H7 (cell line): ENCODE measurements at regions not wholly inside any gene's neighbourhood (a gene's known extent, or its start where the extent isn't known, plus 50 kb on each side); places are given as distances from the start of the nearest gene placed in this dataset.

Experiments
- DNase-seq: peaks from one replicate; pipeline ENCODE4 v3.0.0; 2012
- H3K27me3 ChIP-seq: 2 replicates; pipeline ENCODE4 v1.6.0; 2011; ENCODE audit warnings: mild to moderate bottlenecking, low read length; ENCODE audit not compliant: control insufficient read depth, insufficient read depth
- H3K36me3 ChIP-seq: replicated peaks from 2 replicates; pipeline ENCODE4 v1.5.1; 2011; ENCODE audit warnings: low read length; ENCODE audit not compliant: control insufficient read depth, insufficient read depth
- H3K4me3 ChIP-seq: 2 replicates; pipeline ENCODE4 v1.5.1; 2011; ENCODE audit warnings: low read depth, mild to moderate bottlenecking, control low read depth, low read length, moderate library complexity; ENCODE audit not compliant: insufficient read depth

DNA sequence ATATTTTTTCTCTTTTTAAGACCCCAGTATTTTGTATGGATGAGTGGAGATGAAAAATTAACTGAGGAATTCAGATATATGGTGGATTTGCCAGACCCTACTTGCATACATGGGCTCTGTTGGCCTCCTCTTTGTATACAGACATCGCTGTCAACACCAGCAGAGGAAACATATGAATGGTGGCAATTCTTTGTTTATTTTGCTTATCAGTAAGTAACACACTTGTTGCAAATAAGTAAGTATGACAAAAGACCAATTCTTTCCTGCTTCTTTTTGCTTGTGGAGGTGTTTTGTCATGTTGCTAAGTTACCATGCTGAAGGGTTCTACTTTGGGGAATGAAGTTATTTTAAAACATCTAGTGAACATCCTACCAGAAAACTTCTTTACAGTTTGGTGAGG is 298.2 kb downstream of the KIF4B start:
- H3K4me3 ChIP-seq: no peak overlapping the region
- no peak for DNase-seq

GRCh38 chr5:155313518-155313917 is 300.0 kb downstream of the KIF4B start:
- Histone ChIP-seq H3K36me3 (no peaks in the 10 kb centered on the region), H3K4me3 (no peak overlapping the region), H3K27me3 (no peaks in the 10 kb centered on the region)
- no peak for DNase-seq

More for the DNA sequence above, 298.2 kb downstream of the KIF4B start:
- Histone ChIP-seq H3K36me3 (no peaks in the 10 kb centered on the region), H3K27me3 (no peaks in the 10 kb centered on the region)

DNA sequence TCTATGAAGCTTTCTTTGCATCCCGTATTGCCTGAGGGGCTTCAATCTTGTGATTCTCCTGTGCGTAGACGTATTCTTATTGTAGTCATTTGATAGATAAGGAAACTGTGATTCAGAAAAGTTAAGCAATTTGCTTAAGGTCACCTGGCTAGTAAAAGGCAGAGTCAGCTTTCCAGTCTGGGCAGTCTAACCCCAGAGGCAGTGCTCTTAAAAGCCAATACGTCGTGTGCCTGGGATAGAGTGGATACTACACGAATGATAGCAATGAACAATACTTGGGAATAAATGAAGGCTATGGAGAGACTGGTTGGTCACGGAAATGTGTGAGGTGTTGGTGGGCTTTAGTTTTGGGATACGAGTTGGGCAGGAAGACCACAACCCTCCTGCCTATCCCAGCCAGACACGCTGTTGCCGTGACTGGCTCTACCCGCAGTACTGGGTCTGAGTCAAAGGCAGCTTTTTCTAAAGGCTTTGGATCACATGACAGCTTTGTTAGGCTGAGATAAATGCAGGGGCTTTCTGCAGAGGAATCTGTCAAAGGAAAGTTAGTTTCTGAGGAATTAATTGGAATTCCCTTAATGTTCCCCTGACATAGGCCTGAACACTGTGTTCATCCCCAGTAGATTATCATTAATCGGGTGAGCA is 302.6 kb downstream of the KIF4B start:
- no peaks in the 10 kb centered on the region for H3K27me3 ChIP-seq
- H3K36me3 ChIP-seq: no peaks in the 10 kb centered on the region
- H3K4me3 ChIP-seq: no peak overlapping the region
- peak; percentile 21 for DNase-seq

DNA sequence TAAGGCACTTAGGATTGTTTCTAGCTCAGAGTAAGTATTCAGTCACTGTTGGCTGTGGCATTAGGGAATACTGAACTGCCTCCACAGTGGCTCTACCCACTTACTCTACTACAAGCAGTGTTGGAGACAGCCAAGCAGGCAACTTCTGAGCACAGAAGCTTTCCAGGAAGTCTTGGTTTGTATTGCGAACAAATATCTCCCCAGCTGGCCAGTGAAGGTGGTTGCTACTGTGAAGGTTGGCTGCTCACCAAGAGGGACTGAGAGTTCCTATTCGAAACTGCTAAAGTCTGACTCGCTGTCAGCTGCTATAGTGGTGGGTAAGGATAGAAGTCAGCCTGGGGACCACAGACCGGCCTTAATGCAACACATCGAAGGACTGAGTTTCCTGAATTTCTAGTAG is 319.1 kb downstream of the KIF4B start:
- no peak for DNase-seq
- H3K4me3 ChIP-seq: no peak overlapping the region
- H3K27me3 ChIP-seq: no peaks in the 10 kb centered on the region
- no peaks in the 10 kb centered on the region for H3K36me3 ChIP-seq

GRCh38 chr5:155342956-155343355 is 329.4 kb downstream of the KIF4B start:
- Histone ChIP-seq H3K27me3 (no peaks in the 10 kb centered on the region), H3K36me3 (no peaks in the 10 kb centered on the region), H3K4me3 (no peak overlapping the region)
- DNase-seq: no peak

DNA sequence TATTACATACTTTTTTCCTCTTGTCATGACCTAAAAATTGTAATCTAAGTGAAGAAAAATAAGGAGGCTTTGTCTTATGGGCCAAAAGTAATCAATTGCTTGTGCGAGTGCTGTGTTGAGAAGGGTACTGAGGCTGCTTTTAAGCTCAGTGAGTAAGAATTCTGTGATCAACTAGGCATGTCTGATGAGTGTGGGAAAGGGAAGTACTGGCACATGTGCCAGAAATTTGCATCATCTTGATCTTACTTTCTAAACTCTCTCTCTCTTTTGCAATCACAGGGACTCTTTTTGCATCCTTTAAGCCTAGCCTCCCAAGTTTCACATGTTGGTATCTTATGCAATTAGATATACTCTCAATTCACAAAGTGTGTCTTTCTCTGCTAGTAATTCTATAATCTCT is 329.9 kb downstream of the KIF4B start:
- Histone ChIP-seq H3K36me3 (no peaks in the 10 kb centered on the region), H3K4me3 (no peak overlapping the region), H3K27me3 (no peaks in the 10 kb centered on the region)
- DNase-seq: no peak

DNA sequence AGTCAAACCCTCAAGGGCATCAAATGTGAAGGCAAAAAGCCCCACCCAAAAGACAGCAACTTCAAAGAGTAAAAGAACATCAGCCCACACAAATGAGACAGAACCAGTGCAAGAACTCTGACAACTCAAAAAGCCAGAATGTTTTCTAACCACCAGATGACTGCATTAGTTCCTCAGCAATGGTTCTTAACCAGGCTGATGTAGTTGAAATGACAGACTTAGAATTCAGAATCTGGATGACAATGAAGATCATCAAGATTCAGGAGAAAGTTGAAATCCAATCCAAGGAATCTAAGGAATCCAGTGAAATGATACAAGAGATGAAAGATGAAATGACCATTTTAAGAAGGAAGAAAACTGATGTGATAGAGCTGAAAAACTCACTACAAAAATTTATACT is 339.7 kb downstream of the KIF4B start:
- no peak for DNase-seq
- no peak overlapping the region for H3K4me3 ChIP-seq
- H3K36me3 ChIP-seq: no peaks in the 10 kb centered on the region
- H3K27me3 ChIP-seq: no peaks in the 10 kb centered on the region

GRCh38 chr5:155366096-155366495 is 352.5 kb downstream of the KIF4B start:
- Histone ChIP-seq H3K4me3 (no peak overlapping the region), H3K36me3 (no peaks in the 10 kb centered on the region), H3K27me3 (no peaks in the 10 kb centered on the region)
- DNase-seq: no peak

DNA sequence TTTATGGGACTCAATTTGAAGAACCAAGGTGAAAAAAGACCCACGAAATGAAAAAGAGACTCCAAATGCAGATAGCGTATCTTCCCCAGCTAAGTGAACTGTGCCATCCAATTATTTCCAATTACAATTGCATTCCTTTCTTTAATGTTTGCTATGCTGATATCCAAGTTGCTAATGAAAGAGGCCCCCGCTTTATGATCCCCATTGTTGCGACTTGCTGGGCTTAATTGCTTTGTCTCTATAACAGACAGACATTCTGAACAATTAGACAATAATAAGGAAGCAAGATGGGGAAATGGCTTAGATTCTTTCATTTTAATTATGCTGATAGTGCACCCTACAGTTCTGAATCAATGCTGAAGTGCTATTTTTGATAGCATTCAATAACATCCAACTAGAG is 354.3 kb downstream of the KIF4B start:
- Histone ChIP-seq H3K27me3 (no peaks in the 10 kb centered on the region), H3K36me3 (no peaks in the 10 kb centered on the region), H3K4me3 (no peak overlapping the region)
- no peak for DNase-seq

GRCh38 chr5:155368490-155368889 is 354.9 kb downstream of the KIF4B start:
- Histone ChIP-seq H3K36me3 (no peaks in the 10 kb centered on the region), H3K27me3 (no peaks in the 10 kb centered on the region), H3K4me3 (no peak overlapping the region)
- no peak for DNase-seq

GRCh38 chr5:155380480-155380879 is 366.9 kb downstream of the KIF4B start:
- H3K27me3 ChIP-seq: no peaks in the 10 kb centered on the region
- no peaks in the 10 kb centered on the region for H3K36me3 ChIP-seq
- H3K4me3 ChIP-seq: no peak overlapping the region
- DNase-seq: no peak

- Histone ChIP-seq H3K36me3 (no peaks in the 10 kb centered on the region), H3K4me3 (no peak overlapping the region), H3K27me3 (no peaks in the 10 kb centered on the region)
- DNase-seq: no peak
These were observed 368.1 kb downstream of the KIF4B start for GRCh38 chr5:155381654-155382053.

DNA sequence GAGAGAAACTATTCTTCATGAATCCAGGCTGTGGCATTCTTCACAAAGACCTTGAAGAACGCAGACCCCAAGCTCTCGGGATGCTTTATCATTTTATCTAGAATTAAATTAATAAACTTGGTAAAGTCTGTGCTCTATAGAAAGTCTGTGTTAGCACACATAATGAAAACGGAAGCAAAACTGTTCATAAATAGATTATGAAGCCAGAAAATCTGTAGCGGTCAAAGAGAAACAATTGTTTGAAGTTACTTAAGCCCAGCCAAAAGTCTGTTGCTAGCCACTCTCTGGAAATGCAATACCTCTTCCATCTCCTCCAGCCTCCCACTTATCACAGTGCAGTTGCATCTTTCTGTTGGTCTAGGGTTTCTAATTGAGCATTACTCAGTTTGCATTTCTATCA is 375.9 kb downstream of the KIF4B start:
- no peak for DNase-seq
- H3K4me3 ChIP-seq: no peak overlapping the region
- H3K27me3 ChIP-seq: no peaks in the 10 kb centered on the region
- no peaks in the 10 kb centered on the region for H3K36me3 ChIP-seq

DNA sequence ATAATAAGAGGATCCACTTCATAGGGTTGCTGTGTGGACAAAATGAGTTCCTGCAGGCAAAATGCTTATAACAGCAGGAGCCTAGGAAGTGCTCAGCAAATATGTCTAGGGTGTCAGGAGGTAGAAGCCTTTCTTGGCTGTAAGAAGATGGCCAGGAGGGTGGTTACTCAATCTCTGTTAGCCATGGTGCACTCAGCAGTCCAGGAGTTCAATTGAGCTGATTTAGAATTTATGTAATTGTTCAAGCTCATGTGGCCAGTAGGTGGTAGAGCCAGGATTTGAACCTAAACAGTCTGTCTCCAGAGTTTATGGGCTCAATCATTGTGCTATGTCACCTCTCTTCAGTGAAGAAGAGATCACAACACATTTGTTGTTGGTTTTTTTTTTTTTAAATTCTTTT is 381.2 kb downstream of the KIF4B start:
- H3K27me3 ChIP-seq: no peaks in the 10 kb centered on the region
- no peaks in the 10 kb centered on the region for H3K36me3 ChIP-seq
- no peak overlapping the region for H3K4me3 ChIP-seq
- no peak for DNase-seq

GRCh38 chr5:155402927-155403640 is 389.5 kb downstream of the KIF4B start:
- DNase-seq: no peak
- no peaks in the 10 kb centered on the region for H3K36me3 ChIP-seq
- no peaks in the 10 kb centered on the region for H3K27me3 ChIP-seq
- no peak overlapping the region for H3K4me3 ChIP-seq
